Mammary epithelial cell (primary cell): ENCODE measurements at regions not wholly inside any gene's neighbourhood (a gene's known extent, or its start where the extent isn't known, plus 50 kb on each side); places are given as distances from the start of the nearest gene placed in this dataset.

Source experiments
- EZH2 ChIP-seq: IDR thresholded peaks from 2 replicates; pipeline ENCODE4 v1.6.1; 2012; ENCODE audit warnings: low read length, inconsistent platforms, borderline replicate concordance
- TF ChIP-seq, protein P1 (sequence below), 2 donors: IDR thresholded peaks in 1 of 2; conservative IDR thresholded peaks in 1 of 2; 2 replicates each; pipeline ENCODE4 v1.5.1; 2011 to 2012; ENCODE audit warnings: inconsistent platforms in 2 of 2, low read length in 2 of 2, mild to moderate bottlenecking in 2 of 2, control low read depth in 1 of 2, low read depth in 1 of 2; ENCODE audit not compliant: insufficient read depth in 1 of 2; ENCODE audit errors: extremely low read depth in 1 of 2

DNA sequence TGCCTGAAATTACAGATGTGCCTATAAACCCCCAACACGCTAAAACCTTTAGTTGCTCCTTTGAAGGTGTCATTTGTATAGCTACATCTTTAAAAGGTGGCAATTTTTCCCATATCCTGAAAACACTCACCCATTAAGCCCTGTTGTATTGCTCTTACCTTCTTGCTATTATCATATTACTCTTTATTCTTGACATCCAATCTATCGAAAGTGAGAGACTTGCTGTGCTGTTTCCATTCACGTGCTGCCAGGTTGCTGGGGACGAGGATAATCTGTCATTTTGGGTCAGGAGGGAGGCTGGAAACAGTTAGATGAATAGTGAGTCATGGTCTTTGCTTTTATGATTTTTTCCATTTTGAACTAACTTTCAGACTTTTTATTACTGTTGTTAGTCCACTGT lies 213.0 kb upstream of the PRMT6 start:
- no peak for TF ChIP-seq EZH2
- TF ChIP-seq, protein P1, sequence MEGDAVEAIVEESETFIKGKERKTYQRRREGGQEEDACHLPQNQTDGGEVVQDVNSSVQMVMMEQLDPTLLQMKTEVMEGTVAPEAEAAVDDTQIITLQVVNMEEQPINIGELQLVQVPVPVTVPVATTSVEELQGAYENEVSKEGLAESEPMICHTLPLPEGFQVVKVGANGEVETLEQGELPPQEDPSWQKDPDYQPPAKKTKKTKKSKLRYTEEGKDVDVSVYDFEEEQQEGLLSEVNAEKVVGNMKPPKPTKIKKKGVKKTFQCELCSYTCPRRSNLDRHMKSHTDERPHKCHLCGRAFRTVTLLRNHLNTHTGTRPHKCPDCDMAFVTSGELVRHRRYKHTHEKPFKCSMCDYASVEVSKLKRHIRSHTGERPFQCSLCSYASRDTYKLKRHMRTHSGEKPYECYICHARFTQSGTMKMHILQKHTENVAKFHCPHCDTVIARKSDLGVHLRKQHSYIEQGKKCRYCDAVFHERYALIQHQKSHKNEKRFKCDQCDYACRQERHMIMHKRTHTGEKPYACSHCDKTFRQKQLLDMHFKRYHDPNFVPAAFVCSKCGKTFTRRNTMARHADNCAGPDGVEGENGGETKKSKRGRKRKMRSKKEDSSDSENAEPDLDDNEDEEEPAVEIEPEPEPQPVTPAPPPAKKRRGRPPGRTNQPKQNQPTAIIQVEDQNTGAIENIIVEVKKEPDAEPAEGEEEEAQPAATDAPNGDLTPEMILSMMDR (conservative IDR thresholded peaks at IDR 0.05 in 1 of 2, IDR thresholded peaks at IDR 0.05 in 1 of 2; ENCODE audit: extremely low read depth in 1 of 2, insufficient read depth in 1 of 2, low read depth in 1 of 2, low read length in 2 of 2): no peak
